ENCODE measurements at regions not wholly inside any gene's neighbourhood (a gene's known extent, or its start where the extent isn't known, plus 50 kb on each side); places are given as distances from the start of the nearest gene placed in this dataset.

DNA sequence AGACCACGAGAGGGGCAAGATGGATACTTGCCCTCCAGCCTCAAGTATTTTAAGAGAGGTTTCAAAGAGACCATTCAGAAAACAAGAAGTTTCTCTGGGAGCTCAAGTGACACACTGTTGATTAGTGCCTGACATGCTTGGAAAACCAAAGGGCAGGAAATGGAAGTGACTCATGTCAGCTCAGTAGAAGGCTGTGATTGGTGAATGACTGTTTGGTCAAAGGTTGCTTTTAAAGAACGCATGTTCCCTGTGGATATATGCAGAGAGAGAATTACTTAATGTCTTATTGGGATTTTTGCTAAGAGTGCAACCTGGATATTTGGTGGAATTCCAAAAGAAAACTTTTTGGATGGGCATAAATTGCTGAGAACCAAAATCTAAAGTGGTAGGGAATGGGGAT lies 549.9 kb downstream of the XIRP2 start:
- Histone ChIP-seq H3K27ac (ENCODE audit: low read length) (no peak overlapping the region), H3K79me2 (ENCODE audit: low read length) (no peaks in the 10 kb centered on the region), H3K9me2 (replicated peaks; ENCODE audit: insufficient read depth, low read length) (no peaks in the 10 kb centered on the region), H4K20me1 (ENCODE audit: insufficient read depth, low read length) (no peaks in the 10 kb centered on the region), H3K9ac (ENCODE audit: low read length) (no peak overlapping the region), H3K9me3 (replicated peaks; ENCODE audit: insufficient read depth, low read length) (no peaks in the 10 kb centered on the region), H2AFZ (ENCODE audit: low read length) (no peak overlapping the region), H3K4me2 (ENCODE audit: low read depth, low read length) (no peak overlapping the region), H3K4me1 (ENCODE audit: low read length) (no peaks in the 10 kb centered on the region), H3F3A (ENCODE audit: insufficient read depth, low read length) (no peaks in the 10 kb centered on the region), H3K27me3 (replicated peaks; ENCODE audit: insufficient read depth, low read length) (no peaks in the 10 kb centered on the region), H3K4me3 (ENCODE audit: low read length) (no peak overlapping the region), H3K36me3 (replicated peaks; ENCODE audit: insufficient read depth, low read length) (no peaks in the 10 kb centered on the region)
- DNase-seq: no peak
- TF ChIP-seq EZH2 (optimal IDR thresholded peaks at IDR 0.05; ENCODE audit: low read depth, low read length): no peak
- TF ChIP-seq EZH2phosphoT487 (IDR thresholded peaks at IDR 0.05; ENCODE audit: low read length): no peak
- TF ChIP-seq, protein P1, sequence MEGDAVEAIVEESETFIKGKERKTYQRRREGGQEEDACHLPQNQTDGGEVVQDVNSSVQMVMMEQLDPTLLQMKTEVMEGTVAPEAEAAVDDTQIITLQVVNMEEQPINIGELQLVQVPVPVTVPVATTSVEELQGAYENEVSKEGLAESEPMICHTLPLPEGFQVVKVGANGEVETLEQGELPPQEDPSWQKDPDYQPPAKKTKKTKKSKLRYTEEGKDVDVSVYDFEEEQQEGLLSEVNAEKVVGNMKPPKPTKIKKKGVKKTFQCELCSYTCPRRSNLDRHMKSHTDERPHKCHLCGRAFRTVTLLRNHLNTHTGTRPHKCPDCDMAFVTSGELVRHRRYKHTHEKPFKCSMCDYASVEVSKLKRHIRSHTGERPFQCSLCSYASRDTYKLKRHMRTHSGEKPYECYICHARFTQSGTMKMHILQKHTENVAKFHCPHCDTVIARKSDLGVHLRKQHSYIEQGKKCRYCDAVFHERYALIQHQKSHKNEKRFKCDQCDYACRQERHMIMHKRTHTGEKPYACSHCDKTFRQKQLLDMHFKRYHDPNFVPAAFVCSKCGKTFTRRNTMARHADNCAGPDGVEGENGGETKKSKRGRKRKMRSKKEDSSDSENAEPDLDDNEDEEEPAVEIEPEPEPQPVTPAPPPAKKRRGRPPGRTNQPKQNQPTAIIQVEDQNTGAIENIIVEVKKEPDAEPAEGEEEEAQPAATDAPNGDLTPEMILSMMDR (IDR thresholded peaks at IDR 0.05; ENCODE audit: low read length): no peak

DNA sequence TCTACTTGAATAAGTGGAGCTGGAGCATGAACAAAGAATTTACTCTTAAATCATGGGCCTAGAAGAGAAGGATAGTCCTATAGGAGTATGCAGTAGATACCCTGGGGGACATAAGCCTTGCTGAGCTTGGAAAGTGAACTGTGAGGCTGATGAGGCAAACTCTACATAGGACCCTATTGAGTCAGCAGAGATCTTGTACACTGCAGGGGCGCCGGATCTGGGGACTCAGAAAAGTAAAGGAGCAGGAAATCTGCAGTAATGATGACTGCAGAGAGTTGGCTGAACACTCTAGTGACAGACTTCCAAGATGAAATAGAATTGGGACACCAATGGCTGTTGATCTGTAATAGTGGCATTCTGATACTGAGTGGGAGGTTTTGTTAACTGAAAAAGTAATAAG lies 543.7 kb downstream of the XIRP2 start:
- Histone ChIP-seq H4K20me1 (ENCODE audit: insufficient read depth, low read length) (no peaks in the 10 kb centered on the region), H3K27me3 (replicated peaks; ENCODE audit: insufficient read depth, low read length) (no peaks in the 10 kb centered on the region), H3K9ac (ENCODE audit: low read length) (no peak overlapping the region), H3F3A (ENCODE audit: insufficient read depth, low read length) (no peaks in the 10 kb centered on the region), H3K4me1 (ENCODE audit: low read length) (no peaks in the 10 kb centered on the region), H3K79me2 (ENCODE audit: low read length) (no peaks in the 10 kb centered on the region), H3K27ac (ENCODE audit: low read length) (no peak overlapping the region), H3K4me3 (ENCODE audit: low read length) (no peak overlapping the region), H3K9me2 (replicated peaks; ENCODE audit: insufficient read depth, low read length) (no peaks in the 10 kb centered on the region), H3K4me2 (ENCODE audit: low read depth, low read length) (no peak overlapping the region), H3K9me3 (replicated peaks; ENCODE audit: insufficient read depth, low read length) (no peaks in the 10 kb centered on the region), H2AFZ (ENCODE audit: low read length) (no peak overlapping the region), H3K36me3 (replicated peaks; ENCODE audit: insufficient read depth, low read length) (no peaks in the 10 kb centered on the region)
- TF ChIP-seq EZH2 (optimal IDR thresholded peaks at IDR 0.05; ENCODE audit: low read depth, low read length) (no peak), EZH2phosphoT487 (IDR thresholded peaks at IDR 0.05; ENCODE audit: low read length) (no peak)
- TF ChIP-seq, protein P1 (IDR thresholded peaks at IDR 0.05; ENCODE audit: low read length): no peak
- DNase-seq: no peak

DNA sequence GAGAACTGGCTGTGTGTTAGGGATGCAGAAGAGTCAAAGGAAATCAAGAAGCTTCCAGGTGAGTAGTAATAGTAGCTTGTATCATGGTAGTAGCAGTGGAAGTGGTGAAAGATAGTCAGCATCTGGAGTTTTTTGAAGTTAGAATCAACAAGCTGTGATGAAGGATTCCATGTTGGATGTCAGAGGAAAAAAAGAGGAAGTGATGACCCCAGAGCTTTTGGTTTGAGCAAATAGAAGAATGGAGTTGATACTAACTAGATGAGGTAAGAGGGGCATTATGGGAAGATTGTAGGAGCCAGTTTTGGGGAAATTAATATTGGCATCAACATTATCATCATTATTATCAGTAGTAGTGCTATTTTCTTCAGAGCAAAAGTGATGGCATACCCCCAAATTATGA lies 542.2 kb downstream of the XIRP2 start:
- no peaks in the 10 kb centered on the region for H3K27me3 ChIP-seq (replicated peaks; ENCODE audit: insufficient read depth, low read length)
- H3K9me2 ChIP-seq (replicated peaks; ENCODE audit: insufficient read depth, low read length): no peaks in the 10 kb centered on the region
- DNase-seq: no peak
- no peaks in the 10 kb centered on the region for H3F3A ChIP-seq (ENCODE audit: insufficient read depth, low read length)
- H3K27ac ChIP-seq (ENCODE audit: low read length): no peak overlapping the region
- H3K9me3 ChIP-seq (replicated peaks; ENCODE audit: insufficient read depth, low read length): no peaks in the 10 kb centered on the region
- no peaks in the 10 kb centered on the region for H3K36me3 ChIP-seq (replicated peaks; ENCODE audit: insufficient read depth, low read length)
- H3K4me3 ChIP-seq (ENCODE audit: low read length): no peak overlapping the region
- no peaks in the 10 kb centered on the region for H3K79me2 ChIP-seq (ENCODE audit: low read length)
- no peak overlapping the region for H3K9ac ChIP-seq (ENCODE audit: low read length)
- H3K4me2 ChIP-seq (ENCODE audit: low read depth, low read length): no peak overlapping the region
- TF ChIP-seq EZH2phosphoT487 (IDR thresholded peaks at IDR 0.05; ENCODE audit: low read length) (no peak), EZH2 (optimal IDR thresholded peaks at IDR 0.05; ENCODE audit: low read depth, low read length) (no peak)
- TF ChIP-seq, protein P1 (IDR thresholded peaks at IDR 0.05; ENCODE audit: low read length): no peak
- H4K20me1 ChIP-seq (ENCODE audit: insufficient read depth, low read length): no peaks in the 10 kb centered on the region
- H3K4me1 ChIP-seq (ENCODE audit: low read length): no peaks in the 10 kb centered on the region
- no peak overlapping the region for H2AFZ ChIP-seq (ENCODE audit: low read length)

Data from MM.1S (cell line).